AG08395 (cell line): ENCODE measurements at regions not wholly inside any gene's neighbourhood (a gene's known extent, or its start where the extent isn't known, plus 50 kb on each side); places are given as distances from the start of the nearest gene placed in this dataset.

ENCODE experiments used
- DNase-seq: peaks from one replicate; pipeline ENCODE4 v3.0.0; 2012; ENCODE audit warnings: mixed read lengths, low spot score

DNA sequence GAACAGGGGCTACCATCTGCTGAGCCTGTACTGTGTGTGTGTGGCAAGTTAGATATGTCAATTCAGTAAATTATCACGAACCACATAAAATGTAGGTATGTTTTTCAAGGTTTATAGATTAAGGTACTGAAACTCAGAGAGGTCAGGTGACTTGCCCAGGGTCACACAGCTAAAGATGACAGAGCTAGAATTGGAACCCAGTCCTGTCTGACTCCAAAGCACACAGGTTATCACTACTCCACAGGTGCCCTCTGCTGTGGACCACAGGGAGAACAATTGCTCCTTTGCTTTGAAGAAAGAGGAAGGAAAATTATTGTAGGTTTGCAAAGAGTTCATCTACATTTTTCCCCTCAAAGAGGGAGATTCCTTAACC lies 229.7 kb upstream of the AGAP1 start:
- no peak for DNase-seq

DNA sequence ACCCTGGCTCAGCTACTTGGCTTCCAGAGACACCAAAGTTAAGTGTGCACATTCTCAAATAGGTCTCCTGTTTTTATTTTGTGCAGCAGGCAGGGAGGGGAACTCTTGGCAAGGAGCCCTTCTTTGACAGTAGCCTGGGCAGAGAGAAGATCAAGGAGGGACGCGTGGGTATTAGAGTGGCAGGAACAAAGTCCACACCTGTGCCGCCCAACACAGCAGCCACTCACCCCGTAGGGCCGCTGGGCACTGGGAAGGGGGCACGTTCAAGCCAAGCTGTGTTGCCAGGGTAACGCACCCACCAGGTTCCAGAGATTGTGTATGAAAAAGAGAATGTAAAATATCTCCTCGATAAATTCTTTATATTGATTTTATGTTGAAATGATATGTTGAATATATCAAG lies 229.3 kb upstream of the AGAP1 start:
- DNase-seq: no peak

DNA sequence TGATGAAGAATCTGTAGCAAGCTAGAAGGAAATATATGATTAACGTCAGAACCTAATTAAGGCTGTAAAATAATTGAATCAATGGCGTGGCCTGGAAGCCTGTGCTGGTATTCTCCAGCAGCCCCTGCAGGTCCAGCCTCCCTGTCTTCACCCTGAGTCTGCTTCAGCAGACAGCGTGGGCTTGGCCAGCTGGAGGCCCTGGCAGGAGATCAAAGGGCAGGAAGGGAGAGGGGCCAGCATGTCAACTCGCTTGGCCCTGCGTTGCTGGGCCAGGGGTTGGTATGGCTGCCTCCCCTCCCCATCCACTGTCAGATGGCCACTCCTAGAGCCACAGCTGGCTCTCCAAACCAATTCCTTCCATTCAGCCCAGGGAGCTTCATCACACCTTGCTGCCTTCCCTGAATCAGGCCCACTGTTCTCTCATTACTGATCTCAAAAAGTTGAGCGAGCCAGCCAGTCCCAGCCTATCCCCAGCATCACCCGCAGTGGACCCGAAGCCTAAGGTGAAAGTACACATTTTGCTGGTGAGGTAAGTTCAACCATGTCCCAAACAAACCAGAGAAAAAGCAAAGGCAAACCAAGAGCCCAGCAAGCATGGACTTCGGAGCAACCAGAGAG lies 228.4 kb upstream of the AGAP1 start:
- DNase-seq: no peak

DNA sequence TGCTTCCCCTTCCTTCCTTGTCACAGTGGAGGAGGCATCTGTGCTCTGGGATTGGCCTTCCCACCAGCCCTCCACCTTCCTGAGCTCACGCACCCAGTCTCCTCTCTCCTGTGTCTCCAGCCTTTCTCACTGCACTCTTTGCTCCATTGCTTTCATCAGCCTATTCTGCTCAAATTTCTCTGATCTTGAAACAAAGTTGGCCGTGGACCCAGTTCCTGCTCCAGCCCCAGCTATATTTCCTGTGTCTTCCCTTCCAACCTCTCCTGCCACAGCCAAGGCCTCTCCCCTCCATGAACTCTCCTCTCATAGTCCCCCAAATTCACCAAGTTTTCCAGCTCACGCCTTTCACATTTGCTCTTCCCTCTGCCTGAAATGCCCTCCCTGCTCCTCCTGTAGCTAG lies 226.6 kb upstream of the AGAP1 start:
- no peak for DNase-seq

DNA sequence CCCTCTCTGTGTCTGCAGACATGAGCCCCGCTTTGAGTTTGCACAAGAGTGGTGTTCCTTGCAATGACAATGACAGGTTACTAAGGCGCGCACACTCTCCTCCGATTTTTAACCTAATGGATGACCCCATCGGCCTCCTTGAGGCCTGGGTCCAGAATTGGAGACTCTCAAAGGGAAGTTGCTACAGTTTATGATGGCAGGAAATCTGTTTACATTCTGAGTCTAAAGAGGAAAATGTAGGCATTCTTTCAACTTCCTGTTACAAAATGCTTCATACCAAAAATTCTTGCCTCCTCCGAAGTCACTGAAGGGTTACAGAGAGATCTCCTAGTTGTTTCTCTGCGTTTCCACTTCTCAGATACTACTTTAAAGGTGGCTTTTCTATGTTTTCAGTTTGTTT lies 225.3 kb upstream of the AGAP1 start:
- peak; percentile 53 for DNase-seq

DNA sequence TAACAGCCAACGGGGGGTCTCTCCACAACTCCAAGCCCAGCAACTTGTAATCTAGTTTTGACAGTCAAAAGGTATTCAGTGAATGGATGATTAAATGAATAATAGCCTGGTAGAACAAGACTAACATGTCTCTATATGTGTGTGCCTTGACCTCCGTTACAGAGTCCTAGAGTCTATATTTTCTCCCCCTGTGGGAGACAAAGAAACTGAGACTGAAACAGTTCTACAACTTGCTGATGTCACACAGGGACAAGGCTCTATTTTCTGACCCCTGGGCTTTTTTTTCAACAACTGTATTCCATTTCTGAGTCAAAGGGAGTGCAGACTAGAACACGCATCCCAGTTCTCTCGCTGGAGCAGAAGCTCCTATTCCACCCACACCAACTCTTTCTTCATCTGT lies 223.6 kb upstream of the AGAP1 start:
- DNase-seq: no peak

DNA sequence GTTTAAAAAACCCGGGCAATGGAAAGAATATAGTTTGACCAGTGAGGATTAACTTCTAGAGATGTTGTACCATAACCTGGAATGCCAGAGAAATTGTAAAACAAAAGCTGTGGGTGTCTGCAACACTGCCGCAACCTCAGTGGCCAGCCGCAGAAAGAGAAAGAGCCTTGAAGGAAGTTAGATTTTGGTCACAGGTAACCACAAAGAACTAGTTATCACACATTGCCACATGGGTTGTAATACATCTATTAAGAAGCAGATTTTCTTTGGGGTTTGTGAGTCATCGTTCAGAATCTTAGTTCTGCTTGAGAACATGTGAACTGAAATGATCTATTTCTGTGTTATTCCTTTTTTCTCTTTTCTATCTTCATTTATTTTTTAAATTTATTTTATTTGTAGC lies 222.9 kb upstream of the AGAP1 start:
- DNase-seq: peak; percentile 45

DNA sequence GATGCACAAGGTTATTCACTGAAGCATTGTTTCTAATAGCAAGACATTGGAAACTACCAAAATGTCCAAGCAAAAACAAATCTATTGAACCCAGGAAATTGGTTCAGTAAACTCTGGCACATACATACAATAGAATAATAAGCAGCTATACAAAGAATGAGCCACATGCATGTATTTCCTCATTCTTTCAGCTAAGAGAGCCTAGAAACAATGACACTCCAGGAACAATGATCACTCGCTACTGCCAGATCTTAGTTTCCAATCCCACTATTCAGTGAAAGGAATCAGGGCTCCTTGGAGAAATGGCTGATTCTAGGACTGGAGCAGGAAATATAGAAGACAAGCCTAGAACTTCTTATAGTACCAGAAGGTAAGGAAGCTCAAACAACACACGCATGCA lies 221.9 kb upstream of the AGAP1 start:
- no peak for DNase-seq

DNA sequence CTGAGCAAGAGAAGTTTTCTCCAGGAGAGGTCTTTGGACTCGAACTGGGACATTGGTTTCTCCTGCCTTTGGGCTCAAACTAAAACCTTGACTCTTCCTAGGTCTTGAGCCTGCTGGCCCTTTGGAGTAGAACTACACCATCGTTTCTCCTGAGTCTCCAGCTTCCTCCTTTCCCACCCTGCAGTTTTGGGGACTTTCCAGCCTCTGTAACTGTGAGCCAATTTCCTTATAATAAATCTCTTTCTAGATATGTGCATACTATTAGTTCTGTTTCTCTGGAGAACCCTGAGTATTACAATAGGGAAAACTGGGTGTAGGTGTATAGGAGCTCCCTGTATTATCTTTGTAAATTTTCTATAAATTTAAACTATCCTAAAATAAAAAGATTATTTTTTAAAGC lies 219.8 kb upstream of the AGAP1 start:
- no peak for DNase-seq

DNA sequence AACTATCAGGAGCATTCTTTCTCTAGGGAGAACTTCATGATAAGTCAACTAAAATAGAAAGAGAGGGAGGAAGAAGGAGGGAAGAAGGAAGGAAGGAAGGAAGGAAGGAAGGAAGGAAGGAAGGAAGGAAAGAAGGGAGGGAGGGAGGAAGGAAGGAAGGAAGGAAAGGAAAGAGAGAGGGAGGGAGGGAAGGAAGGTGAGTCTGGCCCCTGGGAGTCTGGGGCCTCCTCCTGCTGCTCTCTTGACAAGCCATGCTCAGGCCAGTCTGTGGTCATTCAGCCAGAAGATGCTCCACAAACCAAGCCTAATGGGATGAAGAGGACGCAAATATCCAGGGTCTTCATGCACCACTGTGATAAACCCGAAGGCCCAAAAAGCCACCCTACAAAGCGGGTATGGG lies 216.4 kb upstream of the AGAP1 start:
- no peak for DNase-seq

DNA sequence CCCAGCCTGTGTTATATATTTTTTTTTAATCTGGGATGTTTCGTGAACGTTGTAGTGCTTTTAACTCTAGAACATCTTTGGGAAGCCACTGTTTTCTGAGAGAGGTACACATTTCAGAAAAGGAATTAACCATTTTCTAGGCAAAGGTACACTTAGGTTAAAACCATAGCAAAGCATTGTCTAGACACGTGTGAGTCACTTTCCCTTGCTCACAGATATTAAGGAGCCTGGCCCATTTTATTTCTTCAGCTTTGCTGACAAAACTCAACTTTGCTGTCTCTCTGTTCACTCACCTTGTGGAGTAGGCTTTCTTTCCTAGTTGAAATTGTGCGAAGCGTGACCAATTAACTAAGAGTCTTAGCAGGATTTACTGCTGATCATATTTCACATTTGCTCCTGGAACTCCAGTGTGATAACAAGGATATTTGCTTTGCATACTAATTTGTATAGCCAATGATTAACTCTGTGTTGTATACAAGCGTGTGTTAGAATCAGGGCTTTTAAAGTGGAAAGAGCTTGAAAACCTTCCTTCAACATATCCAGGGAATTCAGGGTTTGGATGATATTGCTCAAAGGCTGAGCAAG lies 215.0 kb upstream of the AGAP1 start:
- no peak for DNase-seq

DNA sequence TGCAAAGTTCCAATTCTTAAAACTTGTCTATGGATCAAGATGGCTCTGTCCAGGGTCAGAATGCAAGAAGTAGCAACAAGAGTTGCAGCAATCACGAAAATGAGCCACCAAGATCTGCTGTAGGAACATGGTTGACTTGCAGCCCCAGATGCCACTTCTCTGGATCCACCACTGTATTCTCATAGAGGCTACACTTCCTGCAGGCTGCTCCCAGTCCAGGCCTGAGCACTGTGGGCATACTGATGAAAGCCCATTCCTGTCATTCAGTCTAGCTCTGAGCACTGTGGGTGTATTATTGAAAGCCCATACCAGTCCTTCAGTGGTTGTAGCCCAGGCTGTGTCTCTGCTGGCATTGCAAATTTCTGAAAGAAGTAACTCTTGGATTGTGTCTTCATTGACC lies 213.9 kb upstream of the AGAP1 start:
- no peak for DNase-seq

DNA sequence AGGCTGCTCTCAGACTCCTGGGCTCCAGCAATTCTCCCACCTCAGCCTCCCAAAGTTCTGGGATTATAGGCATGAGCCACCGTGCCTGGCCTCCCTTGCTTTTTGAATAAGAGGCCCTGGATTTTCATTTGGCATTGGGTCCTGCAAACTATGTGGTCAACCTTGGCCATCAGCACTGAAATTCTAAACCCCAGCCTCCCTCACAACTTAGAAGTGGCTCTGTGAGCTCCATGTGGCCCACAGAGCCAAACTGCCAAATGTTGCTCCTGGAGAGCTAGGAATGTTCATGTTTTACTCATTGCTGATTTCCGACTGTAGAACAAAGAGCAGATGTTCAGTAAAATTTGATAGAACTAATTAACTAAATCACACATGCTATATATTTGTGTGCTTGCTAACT lies 210.6 kb upstream of the AGAP1 start:
- DNase-seq: peak; percentile 39

DNA sequence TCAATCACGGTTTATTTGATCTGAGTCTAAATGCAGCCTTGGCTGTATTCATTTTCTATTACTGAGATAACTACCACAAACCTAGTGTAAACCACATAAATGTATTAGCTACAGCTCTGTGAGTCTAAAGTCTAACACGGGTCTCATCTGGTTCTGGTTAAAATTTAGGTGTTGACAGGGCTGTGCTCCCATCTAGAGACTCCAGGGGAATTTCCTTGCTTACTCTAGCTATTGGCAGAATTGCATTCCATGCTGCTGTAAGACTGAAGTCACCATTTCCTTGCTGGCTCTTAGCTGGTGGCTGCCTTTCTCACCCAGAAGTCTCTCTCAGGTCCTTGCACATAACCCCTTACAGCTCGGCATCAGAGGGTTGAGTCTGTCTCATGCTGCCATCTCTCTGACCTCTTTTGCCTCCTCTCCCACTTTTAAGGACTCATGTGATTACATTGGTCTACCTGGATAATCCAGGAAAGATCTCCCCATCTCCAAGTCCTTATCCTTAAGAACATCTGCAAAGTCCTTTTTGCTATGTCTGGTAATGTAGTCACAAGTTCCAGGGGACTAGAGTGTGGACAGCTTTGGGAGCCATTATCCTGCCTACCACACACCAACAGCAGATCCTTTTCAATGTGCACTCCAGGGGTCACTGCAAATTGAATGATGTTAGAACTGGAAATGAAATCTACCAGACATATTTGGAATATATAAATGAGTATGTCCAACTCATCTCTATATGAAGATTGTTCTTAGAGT lies 207.0 kb upstream of the AGAP1 start:
- DNase-seq: peak; percentile 63

DNA sequence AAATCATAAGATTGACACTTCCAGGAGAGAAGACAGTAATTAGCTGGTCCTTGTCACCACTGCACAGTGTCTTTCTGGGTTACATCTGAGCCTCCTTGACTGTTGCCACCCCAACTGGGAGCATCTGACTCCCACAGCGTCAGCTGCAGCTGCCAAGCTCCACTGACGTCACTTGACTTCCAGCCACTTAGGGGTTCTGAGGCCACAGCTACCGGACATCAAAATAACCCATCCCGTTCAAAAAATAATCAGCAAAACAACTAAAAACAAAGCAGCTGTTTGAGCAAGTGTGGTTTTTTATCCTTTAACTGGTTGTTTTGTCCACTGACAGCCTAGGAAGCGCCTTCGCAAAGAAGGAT lies 206.5 kb upstream of the AGAP1 start:
- DNase-seq: no peak

DNA sequence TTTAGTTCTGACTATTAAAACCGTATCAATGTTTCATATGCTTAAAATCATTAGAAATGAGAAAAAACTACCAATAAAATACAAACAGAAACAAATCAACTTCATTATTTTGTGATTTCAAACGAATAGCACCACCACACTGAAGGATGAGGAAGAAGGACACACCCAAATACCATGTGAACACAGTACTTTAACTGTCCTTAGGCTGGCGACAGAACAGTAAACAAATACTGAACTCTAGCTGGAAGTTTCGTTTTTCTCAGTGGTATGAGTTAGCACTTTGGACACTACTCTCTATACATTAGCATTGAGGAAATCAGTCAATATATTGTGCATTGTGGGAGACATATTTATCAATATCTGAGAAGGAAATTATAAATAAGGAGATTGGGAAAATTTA lies 202.4 kb upstream of the AGAP1 start:
- no peak for DNase-seq

DNA sequence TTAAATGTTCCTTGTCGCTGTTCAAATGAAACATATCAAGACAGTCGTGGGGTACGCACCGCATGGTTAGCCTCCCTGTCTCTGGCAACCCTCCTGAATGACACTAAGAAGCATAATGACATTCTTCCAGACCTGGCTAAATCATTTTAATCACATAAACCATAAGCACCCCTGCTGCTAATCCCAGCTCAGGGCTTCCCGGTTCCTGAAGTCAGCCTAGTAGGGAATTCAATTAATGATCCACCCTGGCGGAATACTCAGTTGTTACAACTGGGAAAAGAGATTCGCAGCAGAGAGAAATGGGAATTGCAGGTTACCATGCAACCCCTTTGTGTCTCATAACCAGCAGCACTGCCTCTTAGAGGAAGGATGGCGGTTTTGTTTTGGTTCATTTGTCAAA lies 200.8 kb upstream of the AGAP1 start:
- DNase-seq: no peak

DNA sequence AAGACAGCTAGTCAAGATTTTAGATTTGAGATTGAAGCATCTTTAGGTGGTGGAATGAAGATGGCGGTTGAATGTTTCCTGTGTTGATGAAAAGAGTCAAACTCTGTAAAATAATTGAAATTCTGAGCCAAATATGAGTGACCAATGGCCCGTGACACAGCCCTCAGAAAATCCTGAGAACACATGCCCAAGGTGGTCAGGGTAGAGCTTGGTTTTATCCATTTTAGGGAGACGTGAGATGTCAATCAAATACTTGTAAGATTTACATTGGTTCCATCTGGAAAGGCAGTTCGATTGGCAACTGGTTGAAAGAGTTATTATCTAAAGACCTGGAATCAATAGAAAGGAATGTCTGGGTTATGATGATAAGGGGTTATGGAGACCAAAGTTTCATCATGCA lies 198.0 kb upstream of the AGAP1 start:
- DNase-seq: no peak

DNA sequence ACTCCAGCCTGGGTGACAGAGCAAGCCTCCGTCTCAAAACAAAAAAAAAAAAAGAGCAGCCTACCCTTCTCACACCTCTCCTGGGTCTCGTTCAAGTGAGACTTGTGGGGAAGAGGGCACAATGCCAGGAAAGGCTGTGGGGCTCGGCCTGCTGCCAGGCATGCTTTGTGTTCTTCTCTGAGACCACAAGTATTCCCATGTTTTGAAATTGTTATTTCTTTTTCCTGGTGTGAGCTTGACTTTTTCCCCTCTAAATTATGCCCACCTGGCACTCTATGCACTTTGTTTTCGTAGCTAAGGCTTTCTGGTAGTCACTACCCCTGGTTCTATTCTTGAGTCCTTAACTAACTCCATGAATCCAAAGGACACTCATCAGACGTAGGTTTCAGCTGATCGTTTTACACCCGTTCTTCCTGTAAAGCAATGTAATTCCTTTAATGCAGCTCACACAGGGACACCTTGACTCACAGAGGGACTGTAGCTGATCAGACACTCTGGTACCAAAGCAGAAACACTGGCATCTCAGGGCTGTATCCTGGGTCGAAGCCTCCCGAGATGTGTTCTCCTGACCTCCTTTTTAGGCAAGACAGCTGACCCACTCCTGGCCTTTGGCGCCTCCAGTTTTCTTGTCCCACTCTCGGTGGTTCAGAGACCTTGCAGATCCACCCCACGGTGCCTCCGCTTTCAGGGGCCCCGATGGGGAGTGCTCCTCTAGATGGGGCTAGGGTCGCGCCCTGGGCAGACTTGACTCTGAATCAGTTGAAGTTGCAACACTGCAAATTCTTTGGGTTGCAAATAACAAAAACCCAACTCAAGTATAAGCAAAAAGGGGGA lies 193.3 kb upstream of the AGAP1 start:
- peak; percentile 38 for DNase-seq

DNA sequence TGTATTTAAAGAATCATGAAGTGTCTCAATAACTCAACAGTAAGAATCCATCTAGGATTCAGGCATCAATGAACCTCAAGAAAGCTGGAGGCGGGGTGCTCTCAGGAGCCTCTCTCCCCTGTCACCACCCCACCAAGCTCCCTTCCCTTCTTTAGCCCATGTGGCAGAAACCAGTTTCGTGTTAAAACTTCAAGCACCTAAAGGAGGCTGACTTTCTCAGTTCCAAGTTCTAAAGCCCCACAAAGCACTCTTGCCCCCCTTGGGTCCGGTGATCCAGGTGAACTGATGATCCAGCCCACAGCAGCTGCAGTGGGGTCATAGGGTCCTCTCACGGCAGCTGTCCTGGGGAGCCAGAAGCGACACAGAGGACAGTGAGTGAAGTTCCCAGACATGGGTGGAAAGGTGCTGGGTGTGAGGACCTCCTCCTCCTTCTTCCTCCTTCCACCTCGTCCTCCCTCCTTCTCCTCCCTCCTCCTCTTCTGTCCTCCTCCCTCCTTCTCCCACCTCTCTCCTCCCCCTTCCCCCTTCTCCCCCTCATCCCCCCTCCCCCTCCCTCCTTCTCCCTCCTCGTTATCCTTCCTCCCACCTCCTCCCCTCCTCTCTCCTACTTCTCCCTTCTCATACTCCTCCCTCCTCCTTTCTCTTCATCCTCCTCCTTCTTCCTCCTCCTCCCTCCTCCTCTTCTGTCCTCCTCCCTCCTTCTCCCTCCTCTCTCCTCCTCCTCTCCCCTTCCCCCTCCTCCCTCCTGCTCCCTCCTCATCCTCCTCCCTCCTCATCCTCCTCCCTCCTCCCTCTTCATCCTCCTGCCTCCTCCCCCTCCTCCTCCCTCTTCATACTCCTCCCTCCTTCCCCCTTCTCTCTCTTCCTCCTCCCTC lies 192.4 kb upstream of the AGAP1 start:
- no peak for DNase-seq

DNA sequence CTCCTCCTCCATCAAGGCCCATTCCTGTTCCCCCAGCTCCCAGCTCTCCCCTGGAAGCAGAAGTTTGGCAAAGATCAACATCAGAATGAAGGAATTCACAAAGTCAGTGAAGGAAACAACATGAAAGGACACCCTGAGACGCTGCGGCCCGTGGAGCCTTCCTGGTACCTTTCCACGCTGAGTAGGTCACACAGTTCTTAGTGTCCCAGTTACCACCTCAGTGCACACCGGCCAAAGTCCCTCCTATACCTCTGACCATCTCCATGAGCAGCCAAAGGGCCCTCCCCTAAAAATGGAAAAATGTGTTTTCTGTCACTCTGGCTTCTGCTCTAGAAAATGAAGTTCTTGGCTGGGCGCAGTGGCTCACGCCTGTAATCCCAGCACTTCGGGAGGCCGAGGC lies 191.6 kb upstream of the AGAP1 start:
- DNase-seq: no peak
